OCI-LY7 (cell line): ENCODE measurements at regions not wholly inside any gene's neighbourhood (a gene's known extent, or its start where the extent isn't known, plus 50 kb on each side); places are given as distances from the start of the nearest gene placed in this dataset.

ENCODE experiments used
- BruUV-seq: library from RNA; stranded (reverse); fragments of 400-500 nt; replicated peaks from 2 replicates; lab custom pipeline; 2021; lab: Mats Ljungman, UMichigan
- CTCF ChIA-PET: fragments of 300-600 bp; sonication (Branson Sonifier 250); formaldehyde crosslinking; loops from one replicate; lab custom pipeline; 2022; ENCODE audit warnings: antibody characterized with exemption; ENCODE audit not compliant: unreplicated experiment; lab: Charles Lee
- POLR2A ChIA-PET: fragments of 300-600 bp; sonication (Branson Sonifier 250); formaldehyde crosslinking; loops from one replicate; lab custom pipeline; 2022; ENCODE audit warnings: antibody characterized with exemption; lab: Charles Lee
- DNase-seq: peaks from one replicate; pipeline ENCODE4 v3.0.0-alpha.2; 2015; ENCODE audit warnings: low spot score
- H2AFZ ChIP-seq: fragments of 200-600 bp; sonication (generic), shearing (Covaris generic); 2 replicates; pipeline ENCODE4 v1.6.1; 2014; ENCODE audit warnings: mild to moderate bottlenecking, antibody characterized with exemption, low read length, moderate library complexity
- H3K27ac ChIP-seq: fragments of 200-600 bp; sonication (generic); 2 replicates; pipeline ENCODE4 v1.5.1; 2014; ENCODE audit warnings: mixed run types, low read depth, mild to moderate bottlenecking, moderate library complexity, low read length, inconsistent platforms; ENCODE audit not compliant: poor library complexity, severe bottlenecking
- H3K36me3 ChIP-seq: fragments of 200-600 bp; sonication (generic); 2 replicates; pipeline ENCODE4 v1.6.1; 2014; ENCODE audit warnings: mild to moderate bottlenecking, antibody characterized with exemption, low read length, moderate library complexity, mixed read lengths; ENCODE audit not compliant: insufficient read depth
- H3K4me1 ChIP-seq: fragments of 200-600 bp; sonication (generic); 2 replicates; pipeline ENCODE4 v1.5.1; 2014; ENCODE audit warnings: mild to moderate bottlenecking, low read length; ENCODE audit not compliant: insufficient read depth, poor library complexity, severe bottlenecking
- H3K4me2 ChIP-seq: fragments of 200-600 bp; sonication (generic); 2 replicates; pipeline ENCODE4 v1.6.1; 2014; ENCODE audit warnings: mild to moderate bottlenecking, low read length
- H3K4me3 ChIP-seq: fragments of 200-600 bp; sonication (generic); 2 replicates; pipeline ENCODE4 v1.5.1; 2014; ENCODE audit warnings: mild to moderate bottlenecking, low read depth, low read length; ENCODE audit not compliant: poor library complexity, severe bottlenecking
- H3K79me2 ChIP-seq: fragments of 200-600 bp; sonication (generic); 2 replicates; pipeline ENCODE4 v1.6.1; 2016; ENCODE audit warnings: low read depth, mild to moderate bottlenecking, low read length, moderate library complexity, mixed read lengths; ENCODE audit not compliant: insufficient read depth
- H3K9me2 ChIP-seq: fragments of 200-600 bp; sonication (generic); 2 replicates; pipeline ENCODE4 v1.6.1; 2016; ENCODE audit warnings: mild to moderate bottlenecking, low read length, mixed read lengths; ENCODE audit not compliant: insufficient read depth
- H3K9me3 ChIP-seq: fragments of 200-600 bp; sonication (generic); 2 replicates; pipeline ENCODE4 v1.6.1; 2014; ENCODE audit warnings: mild to moderate bottlenecking, mixed run types, low read length, mixed read lengths
- H4K20me1 ChIP-seq: fragments of 200-600 bp; sonication (generic); 2 replicates; pipeline ENCODE4 v1.6.1; 2014; ENCODE audit warnings: mild to moderate bottlenecking, antibody characterized with exemption, low read length, moderate library complexity, mixed read lengths; ENCODE audit not compliant: insufficient read depth
- EZH2phosphoT487 ChIP-seq: fragments of 200-600 bp; sonication (generic); IDR thresholded peaks from 2 replicates; pipeline ENCODE4 v1.6.1; 2018; ENCODE audit warnings: low read depth, borderline replicate concordance, mild to moderate bottlenecking, mixed run types, antibody characterized with exemption, low read length, moderate library complexity, mixed read lengths
- intact Hi-C: fragments of 100-400 bp; cut with micrococcal nuclease; formaldehyde crosslinking; loops from one replicate; pipeline ENCODE4 v1.10.0; 2022; ENCODE audit not compliant: unreplicated experiment
- TF ChIP-seq, protein P1 (sequence below): fragments of 200-600 bp; sonication (generic); conservative IDR thresholded peaks from 2 replicates; pipeline ENCODE4 v1.5.1; 2014; ENCODE audit warnings: mild to moderate bottlenecking, antibody characterized with exemption, low read length, moderate library complexity, mixed read lengths

GRCh38 chr3:163335429-163335828 is 1742.9 kb downstream of the SI start:
- POLR2A ChIA-PET, result no interaction called here

GRCh38 chr3:163328680-163329079 is 1749.6 kb downstream of the SI start:
- no peak overlapping the region for H3K27ac ChIP-seq
- H3K9me3 ChIP-seq, result no peaks in the 10 kb centered on the region
- no peak overlapping the region for H3K4me3 ChIP-seq
- no peaks in the 10 kb centered on the region for H4K20me1 ChIP-seq
- no peak overlapping the region for H3K4me2 ChIP-seq
- ChIA-PET POLR2A (no interaction called here), CTCF (no interaction called here)
- intact Hi-C loops, result no loop called here
- no peaks in the 10 kb centered on the region for H3K4me1 ChIP-seq
- H3K9me2 ChIP-seq, result no peaks in the 10 kb centered on the region
- TF ChIP-seq EZH2phosphoT487, result no peak
- TF ChIP-seq, protein P1, sequence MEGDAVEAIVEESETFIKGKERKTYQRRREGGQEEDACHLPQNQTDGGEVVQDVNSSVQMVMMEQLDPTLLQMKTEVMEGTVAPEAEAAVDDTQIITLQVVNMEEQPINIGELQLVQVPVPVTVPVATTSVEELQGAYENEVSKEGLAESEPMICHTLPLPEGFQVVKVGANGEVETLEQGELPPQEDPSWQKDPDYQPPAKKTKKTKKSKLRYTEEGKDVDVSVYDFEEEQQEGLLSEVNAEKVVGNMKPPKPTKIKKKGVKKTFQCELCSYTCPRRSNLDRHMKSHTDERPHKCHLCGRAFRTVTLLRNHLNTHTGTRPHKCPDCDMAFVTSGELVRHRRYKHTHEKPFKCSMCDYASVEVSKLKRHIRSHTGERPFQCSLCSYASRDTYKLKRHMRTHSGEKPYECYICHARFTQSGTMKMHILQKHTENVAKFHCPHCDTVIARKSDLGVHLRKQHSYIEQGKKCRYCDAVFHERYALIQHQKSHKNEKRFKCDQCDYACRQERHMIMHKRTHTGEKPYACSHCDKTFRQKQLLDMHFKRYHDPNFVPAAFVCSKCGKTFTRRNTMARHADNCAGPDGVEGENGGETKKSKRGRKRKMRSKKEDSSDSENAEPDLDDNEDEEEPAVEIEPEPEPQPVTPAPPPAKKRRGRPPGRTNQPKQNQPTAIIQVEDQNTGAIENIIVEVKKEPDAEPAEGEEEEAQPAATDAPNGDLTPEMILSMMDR, result no peak
- DNase-seq, result no peak
- H2AFZ ChIP-seq, result no peak overlapping the region
- H3K36me3 ChIP-seq, result no peaks in the 10 kb centered on the region
- BruUV-seq, result no TSS peak
- H3K79me2 ChIP-seq, result no peaks in the 10 kb centered on the region

More at GRCh38 chr3:163335429-163335828, 1742.9 kb downstream of the SI start:
- no peak overlapping the region for H2AFZ ChIP-seq
- no peaks in the 10 kb centered on the region for H3K9me2 ChIP-seq
- H3K4me3 ChIP-seq, result no peak overlapping the region
- BruUV-seq, result no TSS peak
- no peak overlapping the region for H3K27ac ChIP-seq
- no peaks in the 10 kb centered on the region for H3K36me3 ChIP-seq
- peak; percentile 3 for DNase-seq
- intact Hi-C loops, result no loop called here
- no peaks in the 10 kb centered on the region for H4K20me1 ChIP-seq
- H3K4me1 ChIP-seq, result no peaks in the 10 kb centered on the region
- CTCF ChIA-PET, result no interaction called here
- no peak overlapping the region for H3K4me2 ChIP-seq
- no peak for TF ChIP-seq EZH2phosphoT487
- no peaks in the 10 kb centered on the region for H3K9me3 ChIP-seq
- no peaks in the 10 kb centered on the region for H3K79me2 ChIP-seq

DNA sequence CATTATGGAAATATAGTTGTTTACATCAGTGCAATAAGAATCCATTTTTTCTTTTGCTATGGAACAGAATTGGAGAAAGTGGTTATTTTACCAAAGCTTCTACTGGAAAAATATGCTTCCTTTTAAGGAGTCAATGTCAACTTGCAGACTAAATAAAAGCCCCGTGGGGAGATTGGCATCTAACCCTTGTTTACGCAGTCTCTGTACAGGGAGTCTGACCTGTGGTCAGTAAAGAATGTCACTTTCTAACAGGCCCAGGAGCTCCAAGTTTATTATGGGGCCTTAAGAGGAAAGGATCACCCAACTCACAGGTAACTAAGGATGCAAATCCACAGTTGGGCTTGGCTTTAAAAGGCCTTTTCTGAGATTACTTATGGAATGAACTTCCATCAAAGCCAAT is 1751.2 kb downstream of the SI start:
- BruUV-seq, result no TSS peak
- CTCF ChIA-PET, result no interaction called here

More for the DNA sequence above, 1751.2 kb downstream of the SI start:
- Histone ChIP-seq H3K9me3 (no peaks in the 10 kb centered on the region), H3K9me2 (no peaks in the 10 kb centered on the region), H3K4me3 (no peak overlapping the region), H4K20me1 (no peaks in the 10 kb centered on the region), H2AFZ (no peak overlapping the region), H3K4me1 (no peaks in the 10 kb centered on the region), H3K79me2 (no peaks in the 10 kb centered on the region), H3K27ac (no peak overlapping the region), H3K36me3 (no peaks in the 10 kb centered on the region), H3K4me2 (no peak overlapping the region)
- no peak for DNase-seq
- TF ChIP-seq, protein P1, result no peak
- TF ChIP-seq EZH2phosphoT487, result no peak
- POLR2A ChIA-PET, result no interaction called here
- intact Hi-C loops, result no loop called here
